ENCODE measurements at regions not wholly inside any gene's neighbourhood (a gene's known extent, or its start where the extent isn't known, plus 50 kb on each side); places are given as distances from the start of the nearest gene placed in this dataset.

GRCh38 chr1:96387785-96388184, 333.8 kb upstream of the PTBP2 start (continued):
- TF ChIP-seq NFIC (IDR thresholded peaks at IDR 0.05; ENCODE audit: borderline replicate concordance) (no peak), RAD21 (IDR thresholded peaks at IDR 0.05; ENCODE audit: low read length) (no peak), FOSL2 (IDR thresholded peaks at IDR 0.05; ENCODE audit: borderline replicate concordance, low read depth) (no peak)

GRCh38 chr1:96388421-96389310, 332.9 kb upstream of the PTBP2 start:
- ChIA-PET CTCF (no interaction called here), POLR2A (no interaction called here)
- Histone ChIP-seq H3K27ac (ENCODE audit: low read depth in 2 of 2, low read length in 1 of 2) (no peak overlapping the region), H3F3A (replicated peaks; ENCODE audit: insufficient read depth) (no peaks in the 10 kb centered on the region), H3K36me3 (replicated peaks in 1 of 2; ENCODE audit: control insufficient read depth in 1 of 2, insufficient read depth in 2 of 2, low read length in 1 of 2) (no peaks in the 10 kb centered on the region), H3K4me2 (no peak overlapping the region), H4K20me1 (ENCODE audit: insufficient read depth) (no peaks in the 10 kb centered on the region), H3K4me1 (ENCODE audit: control insufficient read depth in 1 of 2, insufficient read depth in 2 of 2, low read depth in 1 of 2, low read length in 1 of 2) (peaks cover 0 to 4% of the 10 kb centered on the region in 2 experiments; a peak in 2 of 4 replicates), H3K9me3 (no peaks in the 10 kb centered on the region), H3K27me3 (ENCODE audit: insufficient read depth) (no peaks in the 10 kb centered on the region), H3K9ac (no peak overlapping the region), H3K4me3 (ENCODE audit: low read depth in 2 of 2, low read length in 1 of 2) (no peak overlapping the region), H3K9me2 (no peaks in the 10 kb centered on the region), H3K79me2 (ENCODE audit: insufficient read depth) (no peaks in the 10 kb centered on the region), H2AFZ (ENCODE audit: low read depth) (no peak overlapping the region)
- TF ChIP-seq EP300 (IDR thresholded peaks at IDR 0.05; ENCODE audit: borderline replicate concordance in 1 of 2, low read depth in 1 of 2, low read length in 1 of 2) (peak in 1 of 2 experiments; percentile 32; a peak in 1 of 4 replicates), TAF1 (IDR thresholded peaks at IDR 0.05; ENCODE audit: borderline replicate concordance, low read depth, low read length) (no peak), TCF12 (IDR thresholded peaks at IDR 0.05) (peak; percentile 56), EZH2phosphoT487 (IDR thresholded peaks at IDR 0.05; ENCODE audit: borderline replicate concordance, low read depth) (no peak), FOXM1 (IDR thresholded peaks at IDR 0.05; ENCODE audit: low read depth) (no peak), SMC3 (IDR thresholded peaks at IDR 0.05; ENCODE audit: low read depth, low read length) (no peak), FOSL2 (IDR thresholded peaks at IDR 0.05; ENCODE audit: borderline replicate concordance, low read depth) (peak; percentile 42), JUND (IDR thresholded peaks at IDR 0.05) (peak; percentile 44; the same call in 1 of the 2 replicates), NFIC (IDR thresholded peaks at IDR 0.05; ENCODE audit: borderline replicate concordance) (peak; percentile 33; the same call in 1 of the 2 replicates), FOXJ3 (CRISPR knock-in tag; IDR thresholded peaks at IDR 0.05) (no peak), POLR2AphosphoS5 (IDR thresholded peaks at IDR 0.05; ENCODE audit: low read depth, low read length) (no peak), TEAD4 (IDR thresholded peaks at IDR 0.05; ENCODE audit: borderline replicate concordance, insufficient read depth) (0 out of 2 replicates have a peak, but pooled peaks have one; percentile 7), PBX3 (IDR thresholded peaks at IDR 0.05) (peak; percentile 60; the same call in 1 of the 2 replicates), MXI1 (IDR thresholded peaks at IDR 0.05; ENCODE audit: low read depth, low read length) (no peak), RCOR1 (IDR thresholded peaks at IDR 0.05; ENCODE audit: low read length) (no peak)
- 56% methylated on average over 4 of the region's 4 CpGs for WGBS (ENCODE audit: low lambda C conversion rate)
- no peak for DNase-seq

Data from SK-N-SH (cell line).